Gastroesophageal sphincter (tissue), 4 donors: ENCODE measurements at regions not wholly inside any gene's neighbourhood (a gene's known extent, or its start where the extent isn't known, plus 50 kb on each side); places are given as distances from the start of the nearest gene placed in this dataset.

Experiments
- ATAC-seq: fragments of 150-250 bp; one replicate; pipeline ENCODE4 v1.9.1; 2016; ENCODE audit warnings: mild to moderate bottlenecking, moderate library complexity
- H3K27ac ChIP-seq, 4 donors: fragments of 200-600 bp; sonication (generic) in 3 of 4; 1 replicate in 3 of 4; 2 replicates in 1 of 4; pipeline ENCODE4 v1.5.1; 2016 to 2019
- H3K27me3 ChIP-seq: fragments of 200-600 bp; sonication (generic); one replicate; pipeline ENCODE4 v1.5.1; 2019
- H3K36me3 ChIP-seq, 2 donors: fragments of 200-600 bp; sonication (generic); one replicate each; pipeline ENCODE4 v1.5.1; 2019; ENCODE audit warnings: control low read depth in 1 of 2
- H3K4me1 ChIP-seq, 3 donors: fragments of 200-600 bp; sonication (generic); 1 replicate in 2 of 3; 2 replicates in 1 of 3; pipeline ENCODE4 v1.5.1; 2016 to 2019; ENCODE audit warnings: control low read depth in 2 of 3
- H3K4me3 ChIP-seq, 2 donors: fragments of 200-600 bp; sonication (generic); one replicate each; pipeline ENCODE4 v1.5.1; 2019; ENCODE audit warnings: mild to moderate bottlenecking in 1 of 2, moderate library complexity in 1 of 2
- H3K9me3 ChIP-seq, 3 donors: fragments of 200-600 bp; sonication (generic); one replicate each; pipeline ENCODE4 v1.5.1; 2017 to 2019; ENCODE audit warnings: control low read depth in 2 of 3
- EP300 ChIP-seq: sonication (generic); formaldehyde crosslinking; IDR thresholded peaks from one replicate; pipeline ENCODE4 v1.6.1; 2017; ENCODE audit warnings: antibody characterized with exemption, mild to moderate bottlenecking
- POLR2A ChIP-seq, 2 donors: fragments of 450-650 bp; IDR thresholded peaks; one replicate each; pipeline ENCODE4 v1.6.1; 2017; ENCODE audit warnings: antibody characterized with exemption in 2 of 2, mild to moderate bottlenecking in 2 of 2, moderate library complexity in 1 of 2
- POLR2AphosphoS5 ChIP-seq: sonication (generic); formaldehyde crosslinking; IDR thresholded peaks from one replicate; pipeline ENCODE4 v1.6.1; 2017; ENCODE audit warnings: antibody characterized with exemption
- WGBS, 2 donors: methylation state at CpG; one replicate each; pipeline ENCODE4 v1.1.5; 2018; ENCODE audit warnings: low coverage in 1 of 2; 5-methylcytosine and 5-hydroxymethylcytosine counted together
- small RNA-seq, 4 donors: library from RNA; depleted of rRNA; stranded (forward); fragments of <200 nt; gene quantifications; one replicate each; pipeline ENCODE3, GENCODE V24; 2016
- TF ChIP-seq, protein P1 (sequence below), 4 experiments: fragments of 200-600 bp in 2 of 4; fragments of 450-650 bp in 2 of 4; sonication (generic) in 1 of 4; IDR thresholded peaks; one replicate each; pipeline ENCODE4 v1.5.1; 2017 to 2019; ENCODE audit warnings: antibody characterized with exemption in 4 of 4, mild to moderate bottlenecking in 2 of 4, moderate library complexity in 2 of 4

DNA sequence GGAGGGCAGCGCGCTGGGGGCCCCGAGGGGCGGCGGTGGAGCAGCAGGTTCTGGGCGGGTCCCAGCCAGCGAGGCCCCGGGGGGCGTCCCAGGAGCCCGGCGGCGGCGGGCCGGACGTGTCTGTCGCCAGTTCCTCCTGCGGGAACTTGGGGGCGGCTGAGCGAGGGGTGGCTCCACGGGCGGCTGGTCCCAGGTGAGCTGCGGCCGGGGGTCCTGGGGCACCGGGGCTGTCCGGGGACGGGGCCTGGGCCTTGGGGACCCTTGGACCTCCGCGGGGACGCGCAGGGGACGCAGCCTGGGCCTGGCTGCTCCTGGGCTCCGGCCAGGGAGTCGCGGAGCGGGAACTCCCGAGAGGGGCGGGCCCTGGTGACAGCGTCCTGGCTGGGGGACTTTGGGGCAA is 54.2 kb upstream of the ZNF267 start:
- Histone ChIP-seq H3K27me3 (peaks cover 57% of the 10 kb centered on the region), H3K9me3 (peaks cover 0 to 41% (median 0%) of the 10 kb centered on the region in 3 donors), H3K36me3 (no peaks in the 10 kb centered on the region), H3K27ac (no peak overlapping the region), H3K4me3 (no peak overlapping the region), H3K4me1 (no peaks in the 10 kb centered on the region)
- no CpG with 5 or more reads among the region's 38 CpGs for WGBS, 2 donors
- ATAC-seq: no peak
- TF ChIP-seq EP300 (no peak), POLR2A (IDR thresholded peaks at IDR 0.05) (no peak), POLR2AphosphoS5 (no peak)
- TF ChIP-seq, protein P1, sequence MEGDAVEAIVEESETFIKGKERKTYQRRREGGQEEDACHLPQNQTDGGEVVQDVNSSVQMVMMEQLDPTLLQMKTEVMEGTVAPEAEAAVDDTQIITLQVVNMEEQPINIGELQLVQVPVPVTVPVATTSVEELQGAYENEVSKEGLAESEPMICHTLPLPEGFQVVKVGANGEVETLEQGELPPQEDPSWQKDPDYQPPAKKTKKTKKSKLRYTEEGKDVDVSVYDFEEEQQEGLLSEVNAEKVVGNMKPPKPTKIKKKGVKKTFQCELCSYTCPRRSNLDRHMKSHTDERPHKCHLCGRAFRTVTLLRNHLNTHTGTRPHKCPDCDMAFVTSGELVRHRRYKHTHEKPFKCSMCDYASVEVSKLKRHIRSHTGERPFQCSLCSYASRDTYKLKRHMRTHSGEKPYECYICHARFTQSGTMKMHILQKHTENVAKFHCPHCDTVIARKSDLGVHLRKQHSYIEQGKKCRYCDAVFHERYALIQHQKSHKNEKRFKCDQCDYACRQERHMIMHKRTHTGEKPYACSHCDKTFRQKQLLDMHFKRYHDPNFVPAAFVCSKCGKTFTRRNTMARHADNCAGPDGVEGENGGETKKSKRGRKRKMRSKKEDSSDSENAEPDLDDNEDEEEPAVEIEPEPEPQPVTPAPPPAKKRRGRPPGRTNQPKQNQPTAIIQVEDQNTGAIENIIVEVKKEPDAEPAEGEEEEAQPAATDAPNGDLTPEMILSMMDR (IDR thresholded peaks at IDR 0.05): no peak

DNA sequence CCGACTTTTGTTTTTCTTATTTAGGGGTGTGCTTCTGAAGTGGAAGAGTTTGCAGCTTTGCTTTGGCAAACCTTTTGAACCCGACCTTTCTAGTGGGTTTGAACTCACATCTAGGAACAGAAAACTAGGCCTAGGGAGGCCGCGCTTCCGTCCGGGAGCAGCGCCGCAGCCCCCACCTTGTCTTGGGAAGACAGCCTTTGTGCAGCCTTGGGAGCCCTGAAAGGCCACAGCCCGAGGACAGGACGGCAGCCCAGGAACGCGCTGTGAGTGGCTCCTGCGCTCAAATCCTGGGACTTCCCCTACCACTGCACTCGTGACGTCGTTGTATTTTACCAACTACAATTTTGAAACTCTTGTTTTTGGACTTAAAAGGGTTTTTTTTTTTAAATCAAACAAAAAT is 53.7 kb upstream of the ZNF267 start:
- Histone ChIP-seq H3K27me3 (peaks cover 57% of the 10 kb centered on the region), H3K36me3 (no peaks in the 10 kb centered on the region), H3K9me3 (peaks cover 0 to 41% (median 0%) of the 10 kb centered on the region in 3 donors), H3K4me1 (no peaks in the 10 kb centered on the region), H3K4me3 (no peak overlapping the region), H3K27ac (no peak overlapping the region)
- 50 to 56% methylated on average over 7 to 8 of the region's 16 CpGs for WGBS, 2 donors
- TF ChIP-seq POLR2A (IDR thresholded peaks at IDR 0.05) (no peak), EP300 (no peak), POLR2AphosphoS5 (no peak)
- TF ChIP-seq, protein P1 (IDR thresholded peaks at IDR 0.05): no peak
- ATAC-seq: no peak

Small RNA genes lying in the stretch of these regions (small RNA-seq; reads per million reads assigned to genes)
- 0 reads per million in 4 donors for gene AC074050.1
